Osteocyte (in vitro differentiated cells): ENCODE measurements at regions not wholly inside any gene's neighbourhood (a gene's known extent, or its start where the extent isn't known, plus 50 kb on each side); places are given as distances from the start of the nearest gene placed in this dataset.

Experiments used
- DNase-seq: peaks from one replicate; pipeline ENCODE4 v3.0.0; 2021; ENCODE audit warnings: mixed read lengths; ENCODE audit not compliant: unreplicated experiment; ENCODE audit errors: extremely low spot score
- H3K27ac Mint-ChIP-seq: one replicate; pipeline ENCODE4 v1.8.0; 2021; ENCODE audit warnings: mild to moderate bottlenecking, mixed read lengths; ENCODE audit not compliant: unreplicated experiment
- H3K27me3 Mint-ChIP-seq: one replicate; pipeline ENCODE4 v1.8.0; 2021; ENCODE audit warnings: mixed read lengths; ENCODE audit not compliant: unreplicated experiment
- H3K36me3 Mint-ChIP-seq: one replicate; pipeline ENCODE4 v1.8.0; 2021; ENCODE audit warnings: mixed read lengths; ENCODE audit not compliant: unreplicated experiment
- H3K4me1 Mint-ChIP-seq: one replicate; pipeline ENCODE4 v1.8.0; 2021; ENCODE audit warnings: mixed read lengths; ENCODE audit not compliant: unreplicated experiment
- H3K4me3 Mint-ChIP-seq: one replicate; pipeline ENCODE4 v1.8.0; 2021; ENCODE audit warnings: mild to moderate bottlenecking, moderate library complexity, mixed read lengths; ENCODE audit not compliant: unreplicated experiment
- H3K9me3 Mint-ChIP-seq: one replicate; pipeline ENCODE4 v1.8.0; 2021; ENCODE audit warnings: mixed read lengths; ENCODE audit not compliant: unreplicated experiment
- CTCF ChIP-seq: fragments of 200-600 bp; sonication (generic); IDR thresholded peaks from 2 replicates; pipeline ENCODE4 v1.5.0; 2021; ENCODE audit warnings: antibody characterized with exemption, mild to moderate bottlenecking, moderate library complexity

DNA sequence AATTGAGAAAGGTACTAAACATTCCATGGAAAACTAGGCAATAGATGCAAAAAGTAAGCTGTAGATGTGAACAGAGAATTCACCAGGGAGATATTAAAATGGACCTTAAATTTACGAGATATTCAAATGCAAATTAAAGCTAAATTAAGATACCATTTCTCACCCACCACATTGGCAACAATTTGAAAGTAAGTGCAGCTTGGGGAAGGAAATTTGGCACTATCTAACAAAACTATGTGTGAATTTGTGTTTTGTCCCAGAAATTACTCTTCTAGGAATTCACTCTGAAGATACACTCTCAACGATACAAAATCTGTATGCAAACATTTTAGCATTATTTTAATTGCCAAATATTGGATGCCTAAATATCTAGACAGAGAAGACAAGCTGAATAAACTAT, 178.2 kb upstream of the SORCS1 start:
- DNase-seq = no peak
- Mint-ChIP-seq H3K36me3 (no peaks in the 10 kb centered on the region), H3K9me3 (peaks cover 49% of the 10 kb centered on the region), H3K27me3 (no peaks in the 10 kb centered on the region), H3K27ac (no peak overlapping the region), H3K4me3 (no peak overlapping the region), H3K4me1 (no peaks in the 10 kb centered on the region)
- TF ChIP-seq CTCF = no peak

- Mint-ChIP-seq H3K4me3 (no peak overlapping the region), H3K4me1 (no peaks in the 10 kb centered on the region), H3K36me3 (no peaks in the 10 kb centered on the region), H3K9me3 (peaks cover 48% of the 10 kb centered on the region), H3K27me3 (no peaks in the 10 kb centered on the region), H3K27ac (no peak overlapping the region)
- no peak for DNase-seq
- no peak for TF ChIP-seq CTCF
Observed at GRCh38 chr10:107341281-107341680, 176.8 kb upstream of the SORCS1 start.

DNA sequence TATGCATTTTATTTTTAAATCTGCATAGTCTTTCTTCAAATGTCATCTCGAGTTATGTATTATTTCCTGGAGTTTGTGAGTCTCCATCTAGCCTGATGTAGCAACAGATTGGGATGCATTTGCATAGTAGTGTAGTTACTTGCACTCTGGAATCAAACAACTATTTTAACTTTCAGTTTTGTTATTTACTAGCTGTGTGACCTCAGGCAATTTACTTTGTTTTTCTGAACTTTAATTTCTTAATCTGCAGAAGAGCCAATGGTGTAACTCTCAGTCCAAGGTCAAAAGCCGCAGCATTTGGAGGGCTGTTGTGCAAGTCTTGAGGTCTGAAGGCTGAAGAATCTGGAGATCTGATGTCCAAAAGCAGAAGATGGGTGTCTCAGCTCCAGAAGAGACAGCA, 175.8 kb upstream of the SORCS1 start:
- Mint-ChIP-seq H3K27me3 (no peaks in the 10 kb centered on the region), H3K4me3 (no peak overlapping the region), H3K27ac (no peak overlapping the region), H3K36me3 (no peaks in the 10 kb centered on the region), H3K9me3 (peaks cover 41% of the 10 kb centered on the region), H3K4me1 (no peaks in the 10 kb centered on the region)
- TF ChIP-seq CTCF = no peak
- no peak for DNase-seq

DNA sequence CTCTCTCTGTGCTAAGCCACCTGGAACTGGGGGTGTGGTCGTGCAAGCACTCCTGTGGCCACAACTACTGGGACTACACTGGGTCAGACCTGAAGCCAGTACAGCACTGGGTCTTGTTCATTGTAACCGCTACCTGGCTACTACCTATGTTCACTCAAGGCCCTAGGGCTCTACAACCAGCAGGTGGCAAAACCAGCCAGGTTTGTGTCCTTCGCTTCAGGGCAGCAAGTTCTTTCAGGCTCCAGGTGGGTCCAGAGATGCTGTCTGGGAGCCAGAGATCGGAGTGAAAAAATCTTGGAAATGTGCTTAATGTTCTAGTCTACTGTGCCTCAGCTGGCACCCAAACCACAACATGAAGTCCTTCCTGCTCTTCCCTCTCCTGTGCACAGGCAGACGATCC, 171.6 kb upstream of the SORCS1 start:
- no peak overlapping the region for H3K27ac Mint-ChIP-seq
- TF ChIP-seq CTCF = no peak
- H3K27me3 Mint-ChIP-seq = no peaks in the 10 kb centered on the region
- H3K9me3 Mint-ChIP-seq = peaks cover 36% of the 10 kb centered on the region
- no peak overlapping the region for H3K4me3 Mint-ChIP-seq
- no peaks in the 10 kb centered on the region for H3K4me1 Mint-ChIP-seq
- no peaks in the 10 kb centered on the region for H3K36me3 Mint-ChIP-seq
- no peak for DNase-seq

DNA sequence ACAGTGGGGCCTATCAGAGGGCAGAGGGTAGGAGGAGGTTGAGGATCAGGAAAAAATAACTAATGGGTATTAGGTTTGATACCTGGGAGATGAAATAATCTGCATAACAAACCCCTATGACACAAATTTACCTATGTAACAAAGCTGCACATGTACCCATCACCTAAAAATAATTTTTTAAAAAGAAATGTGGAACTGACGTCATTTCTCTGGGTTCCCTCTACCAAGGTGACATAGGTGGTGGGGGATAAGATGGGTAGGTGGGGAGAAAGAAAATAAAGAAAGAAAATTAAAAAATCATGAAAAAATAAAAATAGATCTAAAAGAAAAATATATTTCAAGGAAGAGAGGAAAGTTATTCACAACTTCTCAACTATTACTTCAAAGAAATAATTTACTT, 153.1 kb upstream of the SORCS1 start:
- H3K9me3 Mint-ChIP-seq = peaks cover 5% of the 10 kb centered on the region
- no peak for DNase-seq
- TF ChIP-seq CTCF = no peak
- no peak overlapping the region for H3K27ac Mint-ChIP-seq
- no peaks in the 10 kb centered on the region for H3K27me3 Mint-ChIP-seq
- H3K4me1 Mint-ChIP-seq = no peaks in the 10 kb centered on the region
- H3K4me3 Mint-ChIP-seq = no peak overlapping the region
- no peaks in the 10 kb centered on the region for H3K36me3 Mint-ChIP-seq
